ENCODE measurements at regions not wholly inside any gene's neighbourhood (a gene's known extent, or its start where the extent isn't known, plus 50 kb on each side); places are given as distances from the start of the nearest gene placed in this dataset.

GRCh38 chr6:33957131-33957891 lies 153.5 kb upstream of the MLN start (continued):
- TF ChIP-seq ZBTB4 (CRISPR knock-in tag; IDR thresholded peaks at IDR 0.05) (no peak), TCF12 (IDR thresholded peaks at IDR 0.05; ENCODE audit: low read depth, low read length) (no peak), FOS (IDR thresholded peaks at IDR 0.05; ENCODE audit: borderline replicate concordance, extremely low read depth, insufficient read length) (no peak), RBBP5 (conservative IDR thresholded peaks at IDR 0.05) (no peak)

DNA sequence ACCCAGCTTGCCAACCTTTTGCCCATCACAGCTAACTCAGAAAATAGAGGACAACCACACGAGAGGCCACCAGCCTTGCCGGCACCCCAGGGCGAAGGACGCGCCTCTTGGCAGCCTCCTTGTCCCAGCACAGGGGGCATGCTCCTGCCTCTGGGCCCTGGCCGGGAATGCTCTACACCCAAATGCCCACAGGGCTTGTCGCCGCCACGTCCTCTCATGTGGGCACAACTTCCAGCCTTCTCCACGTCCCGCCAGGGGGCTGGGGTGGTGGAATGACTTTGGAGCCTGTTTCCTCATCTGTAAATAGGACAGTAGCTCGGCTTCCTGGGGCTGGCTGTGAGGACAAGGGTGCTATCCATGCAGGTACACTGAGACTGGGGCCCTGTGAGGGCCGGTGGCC lies 152.4 kb upstream of the MLN start:
- H3K79me2 ChIP-seq (ENCODE audit: control insufficient read depth, insufficient read depth, low read length), result no peaks in the 10 kb centered on the region
- no TSS peak for BruUV-seq (replicated peaks)
- CTCF ChIA-PET, result no interaction called here
- H3K4me2 ChIP-seq (ENCODE audit: control insufficient read depth, insufficient read depth), result no peak overlapping the region
- DNase-seq (ENCODE audit: low read depth, low spot score), result no peak
- in situ Hi-C loops (cut with MboI), result no loop called here
- RAD21 ChIA-PET (ENCODE audit: unreplicated experiment), result no interaction called here
- H3K36me3 ChIP-seq (ENCODE audit: control insufficient read depth in 2 of 2, insufficient read depth in 2 of 2, low read length in 1 of 2), result no peaks in the 10 kb centered on the region
- 39% methylated on average over 13 of the region's 13 CpGs for WGBS (ENCODE audit: insufficient coverage, insufficient replicate concordance, low lambda C conversion rate, missing lambda C conversion rate)
- H3K4me3 ChIP-seq, result no peak overlapping the region
- H3K4me1 ChIP-seq (ENCODE audit: control insufficient read depth, insufficient read depth, low read length), result no peaks in the 10 kb centered on the region
- intact Hi-C loops (cut with micrococcal nuclease; ENCODE audit: unreplicated experiment), result no loop called here
- no peaks in the 10 kb centered on the region; the same call in 1 of the 2 replicates for H4K20me1 ChIP-seq (ENCODE audit: control insufficient read depth, insufficient read depth)
- no peak for ATAC-seq
- POLR2A ChIA-PET, result no interaction called here
- H3K27me3 ChIP-seq (replicated peaks in 1 of 2; ENCODE audit: control insufficient read depth in 2 of 2, insufficient read depth in 2 of 2, low read length in 1 of 2), result peaks cover 0 to 1% of the 10 kb centered on the region in 2 experiments; a peak in 2 of 4 replicates
- FAIRE-seq, result no peak
- no peak overlapping the region for H3K9ac ChIP-seq (ENCODE audit: control insufficient read depth, insufficient read depth, low read length)
- H3K9me3 ChIP-seq (replicated peaks; ENCODE audit: control insufficient read depth, insufficient read depth, low read length), result no peaks in the 10 kb centered on the region
- no peak overlapping the region for H3K27ac ChIP-seq (ENCODE audit: control insufficient read depth, insufficient read depth)
- no peak overlapping the region for H2AFZ ChIP-seq (ENCODE audit: control insufficient read depth, low read depth, low read length)
- SMC1A ChIA-PET (ENCODE audit: uncharacterized antibody, unreplicated experiment), result no interaction called here
- TF ChIP-seq NFIC (IDR thresholded peaks at IDR 0.05; ENCODE audit: low read depth, low read length) (no peak), HDGF (IDR thresholded peaks at IDR 0.05) (no peak), JUNB (IDR thresholded peaks at IDR 0.05) (no peak), ESRRA (IDR thresholded peaks at IDR 0.05; ENCODE audit: low read length) (no peak), BCLAF1 (IDR thresholded peaks at IDR 0.05) (no peak), RB1 (IDR thresholded peaks at IDR 0.05; ENCODE audit: borderline replicate concordance) (no peak), NFYB (IDR thresholded peaks at IDR 0.05; ENCODE audit: insufficient read depth, low read depth, low read length) (no peak), NR2C2 (IDR thresholded peaks at IDR 0.05; ENCODE audit: borderline replicate concordance, control insufficient read depth, insufficient read length, low read depth) (no peak), RFX5 (IDR thresholded peaks at IDR 0.05; ENCODE audit: low read depth, low read length) (no peak), TCF3 (IDR thresholded peaks at IDR 0.05; ENCODE audit: borderline replicate concordance, insufficient read depth, low read depth, low read length) (no peak), IKZF2 (IDR thresholded peaks at IDR 0.05) (no peak), HDAC2 (IDR thresholded peaks at IDR 0.05) (no peak), CBX3 (IDR thresholded peaks at IDR 0.05; ENCODE audit: borderline replicate concordance, low read depth) (no peak), ZNF207 (IDR thresholded peaks at IDR 0.05; ENCODE audit: borderline replicate concordance) (no peak), CHD1 (IDR thresholded peaks at IDR 0.05; ENCODE audit: low read depth, low read length) (no peak), BACH1 (IDR thresholded peaks at IDR 0.05; ENCODE audit: borderline replicate concordance) (no peak)
